ENCODE measurements at regions not wholly inside any gene's neighbourhood (a gene's known extent, or its start where the extent isn't known, plus 50 kb on each side); places are given as distances from the start of the nearest gene placed in this dataset.
"Not testable (repeated sequence)": the region's sequence is repeated elsewhere in the genome, so short reads cannot be mapped to it uniquely, and the experiment has no call there.

DNA sequence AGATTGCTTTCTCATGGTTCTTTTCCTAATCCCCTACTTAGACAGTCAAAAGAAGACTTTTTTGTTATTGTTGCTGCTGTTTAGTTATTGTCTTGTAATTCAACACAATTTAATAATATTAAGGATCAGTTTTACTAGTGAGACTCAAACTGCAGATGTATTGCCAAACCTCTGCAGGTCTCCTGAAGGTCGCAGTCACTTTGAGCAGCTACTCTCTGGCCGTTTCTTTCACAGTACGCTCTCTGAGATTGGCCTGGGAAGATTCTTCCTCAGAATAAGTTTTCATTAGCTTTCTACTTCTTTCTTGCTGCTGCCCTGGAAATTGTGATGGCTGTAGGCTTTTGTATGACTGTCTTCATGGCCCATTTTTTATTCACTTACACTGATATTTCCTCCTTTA lies 930.8 kb downstream of the QKI start:
- TF ChIP-seq EZH2phosphoT487 (IDR thresholded peaks at IDR 0.05; ENCODE audit: borderline replicate concordance, low read length), result no peak
- TF ChIP-seq, protein P1, sequence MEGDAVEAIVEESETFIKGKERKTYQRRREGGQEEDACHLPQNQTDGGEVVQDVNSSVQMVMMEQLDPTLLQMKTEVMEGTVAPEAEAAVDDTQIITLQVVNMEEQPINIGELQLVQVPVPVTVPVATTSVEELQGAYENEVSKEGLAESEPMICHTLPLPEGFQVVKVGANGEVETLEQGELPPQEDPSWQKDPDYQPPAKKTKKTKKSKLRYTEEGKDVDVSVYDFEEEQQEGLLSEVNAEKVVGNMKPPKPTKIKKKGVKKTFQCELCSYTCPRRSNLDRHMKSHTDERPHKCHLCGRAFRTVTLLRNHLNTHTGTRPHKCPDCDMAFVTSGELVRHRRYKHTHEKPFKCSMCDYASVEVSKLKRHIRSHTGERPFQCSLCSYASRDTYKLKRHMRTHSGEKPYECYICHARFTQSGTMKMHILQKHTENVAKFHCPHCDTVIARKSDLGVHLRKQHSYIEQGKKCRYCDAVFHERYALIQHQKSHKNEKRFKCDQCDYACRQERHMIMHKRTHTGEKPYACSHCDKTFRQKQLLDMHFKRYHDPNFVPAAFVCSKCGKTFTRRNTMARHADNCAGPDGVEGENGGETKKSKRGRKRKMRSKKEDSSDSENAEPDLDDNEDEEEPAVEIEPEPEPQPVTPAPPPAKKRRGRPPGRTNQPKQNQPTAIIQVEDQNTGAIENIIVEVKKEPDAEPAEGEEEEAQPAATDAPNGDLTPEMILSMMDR (IDR thresholded peaks at IDR 0.05; ENCODE audit: low read depth, low read length, poor library complexity, severe bottlenecking), result no peak

DNA sequence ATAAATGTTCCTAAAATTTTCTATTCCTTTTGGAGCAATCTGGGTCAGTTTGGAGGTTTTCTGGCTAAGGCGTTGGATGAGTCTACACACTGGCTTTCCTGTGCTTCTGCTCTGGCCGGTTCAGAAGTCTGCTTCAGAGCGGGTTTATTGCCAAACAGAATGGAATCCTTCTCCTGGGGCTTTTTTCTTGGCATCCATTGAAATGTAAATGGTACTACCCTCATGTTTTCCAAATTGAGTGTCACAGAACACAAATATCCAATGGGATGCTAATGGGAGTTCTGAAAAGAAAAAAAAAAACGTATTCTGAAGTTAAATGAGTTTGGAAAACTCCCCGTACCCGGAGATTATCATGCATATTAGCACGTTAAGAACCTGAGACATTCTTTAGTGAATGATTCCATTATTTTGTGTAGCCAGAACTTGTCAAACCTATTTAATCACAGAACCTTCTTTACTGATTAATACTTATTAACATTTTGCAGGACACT lies 930.3 kb downstream of the QKI start:
- H3K79me2 ChIP-seq (ENCODE audit: control insufficient read depth, low read length), result no peaks in the 10 kb centered on the region
- TF ChIP-seq EZH2phosphoT487 (IDR thresholded peaks at IDR 0.05; ENCODE audit: borderline replicate concordance, low read length), result no peak
- TF ChIP-seq, protein P1 (IDR thresholded peaks at IDR 0.05; ENCODE audit: low read depth, low read length, poor library complexity, severe bottlenecking), result no peak
- no peak overlapping the region for H3K4me2 ChIP-seq (ENCODE audit: low read length)
- H4K20me1 ChIP-seq (ENCODE audit: control insufficient read depth, insufficient read depth, low read depth, low read length), result no peaks in the 10 kb centered on the region
- no peak overlapping the region for H3K4me3 ChIP-seq (ENCODE audit: low read length)
- no peaks in the 10 kb centered on the region for H3K27me3 ChIP-seq (ENCODE audit: control insufficient read depth, low read length)
- no peaks in the 10 kb centered on the region for H3K36me3 ChIP-seq (ENCODE audit: control insufficient read depth, low read length)
- no peaks in the 10 kb centered on the region for H3K9me2 ChIP-seq (replicated peaks; ENCODE audit: control insufficient read depth, low read length)
- no peaks in the 10 kb centered on the region for H3F3A ChIP-seq (ENCODE audit: control insufficient read depth, insufficient read depth)
- no peak overlapping the region for H3K27ac ChIP-seq (ENCODE audit: low read depth, low read length)
- H3K4me1 ChIP-seq (ENCODE audit: control insufficient read depth, low read length), result no peaks in the 10 kb centered on the region
- H3K9me3 ChIP-seq (ENCODE audit: control insufficient read depth, insufficient read depth, low read length), result no peaks in the 10 kb centered on the region

More for the DNA sequence above, 930.8 kb downstream of the QKI start:
- no peak overlapping the region for H3K27ac ChIP-seq (ENCODE audit: low read depth, low read length)
- H3K4me2 ChIP-seq (ENCODE audit: low read length), result no peak overlapping the region
- H3K27me3 ChIP-seq (ENCODE audit: control insufficient read depth, low read length), result no peaks in the 10 kb centered on the region
- H3F3A ChIP-seq (ENCODE audit: control insufficient read depth, insufficient read depth), result no peaks in the 10 kb centered on the region
- no peaks in the 10 kb centered on the region for H3K79me2 ChIP-seq (ENCODE audit: control insufficient read depth, low read length)
- H3K9me2 ChIP-seq (replicated peaks; ENCODE audit: control insufficient read depth, low read length), result no peaks in the 10 kb centered on the region
- H3K36me3 ChIP-seq (ENCODE audit: control insufficient read depth, low read length), result no peaks in the 10 kb centered on the region
- no peaks in the 10 kb centered on the region for H3K9me3 ChIP-seq (ENCODE audit: control insufficient read depth, insufficient read depth, low read length)
- no peaks in the 10 kb centered on the region for H3K4me1 ChIP-seq (ENCODE audit: control insufficient read depth, low read length)
- no peak overlapping the region for H3K4me3 ChIP-seq (ENCODE audit: low read length)
- no peaks in the 10 kb centered on the region for H4K20me1 ChIP-seq (ENCODE audit: control insufficient read depth, insufficient read depth, low read depth, low read length)

DNA sequence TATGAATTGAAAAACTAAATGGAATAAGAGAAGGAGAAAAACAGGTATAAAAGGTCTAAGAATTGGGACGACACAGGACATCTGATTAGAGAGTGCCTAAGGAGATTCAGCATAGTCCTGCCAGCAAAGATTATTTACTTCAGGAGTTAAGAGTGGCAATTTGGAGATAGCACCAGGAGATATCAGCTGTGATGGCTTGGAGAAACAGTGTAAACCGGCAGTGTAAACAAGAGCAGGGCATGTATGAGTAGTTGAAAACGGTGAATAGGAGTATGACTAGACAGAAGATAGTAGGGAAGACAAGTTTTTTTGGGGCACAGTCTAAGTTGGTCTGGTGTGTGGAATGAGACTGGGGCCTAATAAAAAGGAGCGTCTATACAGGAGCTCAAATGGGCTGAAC lies 924.9 kb downstream of the QKI start:
- not testable (repeated sequence) for H3K27ac ChIP-seq (ENCODE audit: low read depth, low read length); H3K9me2 ChIP-seq (replicated peaks; ENCODE audit: control insufficient read depth, low read length); H3K4me2 ChIP-seq (ENCODE audit: low read length); H3K79me2 ChIP-seq (ENCODE audit: control insufficient read depth, low read length); H3K4me1 ChIP-seq (ENCODE audit: control insufficient read depth, low read length); H3K36me3 ChIP-seq (ENCODE audit: control insufficient read depth, low read length); H4K20me1 ChIP-seq (ENCODE audit: control insufficient read depth, insufficient read depth, low read depth, low read length); H3F3A ChIP-seq (ENCODE audit: control insufficient read depth, insufficient read depth); H3K27me3 ChIP-seq (ENCODE audit: control insufficient read depth, low read length); H3K4me3 ChIP-seq (ENCODE audit: low read length); H3K9me3 ChIP-seq (ENCODE audit: control insufficient read depth, insufficient read depth, low read length)

DNA sequence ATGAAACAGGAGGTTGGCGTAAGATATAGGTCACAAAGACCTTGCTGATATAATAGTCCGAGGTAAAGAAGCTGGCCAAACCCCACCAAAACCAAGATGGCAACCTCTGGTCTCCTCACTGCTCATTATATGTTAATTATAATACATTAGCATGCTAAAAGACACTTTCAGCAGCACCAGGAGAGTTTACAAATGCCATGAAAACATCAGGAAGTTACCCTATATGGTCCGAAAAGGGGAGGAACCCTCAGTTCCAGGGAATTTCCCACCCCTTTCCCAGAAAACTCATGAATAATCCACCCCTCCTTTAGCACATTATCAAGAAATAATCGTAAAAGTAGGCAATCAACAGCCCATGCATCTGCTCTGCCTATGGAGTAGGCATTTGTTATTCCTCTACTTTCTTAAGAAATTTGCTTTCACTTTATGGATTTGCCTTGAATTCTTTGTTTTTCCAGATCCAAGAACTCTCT lies 923.4 kb downstream of the QKI start:
- Histone ChIP-seq H3F3A (ENCODE audit: control insufficient read depth, insufficient read depth) (no peaks in the 10 kb centered on the region), H3K4me3 (ENCODE audit: low read length) (no peak overlapping the region), H3K9me3 (ENCODE audit: control insufficient read depth, insufficient read depth, low read length) (no peaks in the 10 kb centered on the region; the same call in 1 of the 2 replicates), H3K79me2 (ENCODE audit: control insufficient read depth, low read length) (no peaks in the 10 kb centered on the region), H3K27me3 (ENCODE audit: control insufficient read depth, low read length) (no peaks in the 10 kb centered on the region), H3K4me2 (ENCODE audit: low read length) (no peak overlapping the region), H3K4me1 (ENCODE audit: control insufficient read depth, low read length) (no peaks in the 10 kb centered on the region), H3K27ac (ENCODE audit: low read depth, low read length) (no peak overlapping the region), H3K9me2 (replicated peaks; ENCODE audit: control insufficient read depth, low read length) (no peaks in the 10 kb centered on the region), H4K20me1 (ENCODE audit: control insufficient read depth, insufficient read depth, low read depth, low read length) (no peaks in the 10 kb centered on the region), H3K36me3 (ENCODE audit: control insufficient read depth, low read length) (no peaks in the 10 kb centered on the region)
- TF ChIP-seq, protein P1 (IDR thresholded peaks at IDR 0.05; ENCODE audit: low read depth, low read length, poor library complexity, severe bottlenecking), result no peak
- TF ChIP-seq EZH2phosphoT487 (IDR thresholded peaks at IDR 0.05; ENCODE audit: borderline replicate concordance, low read length), result no peak
